ENCODE measurements at regions not wholly inside any gene's neighbourhood (a gene's known extent, or its start where the extent isn't known, plus 50 kb on each side); places are given as distances from the start of the nearest gene placed in this dataset.

GRCh38 chr13:24073657-24074056, 86.9 kb upstream of the SPATA13 start:
- Histone ChIP-seq H3K9ac (ENCODE audit: low read depth in 1 of 3, low read length in 3 of 3) (no peak overlapping the region), H3K4me3 (ENCODE audit: low read length in 3 of 3) (no peak overlapping the region)

GRCh38 chr13:24074678-24075077, 85.8 kb upstream of the SPATA13 start:
- H3K9me3 ChIP-seq (ENCODE audit: control insufficient read depth in 3 of 3, low read length in 3 of 3), result no peaks in the 10 kb centered on the region
- H3K4me1 ChIP-seq (ENCODE audit: control insufficient read depth in 3 of 3, insufficient read depth in 3 of 3, low read length in 3 of 3), result peaks cover 0 to 9% (median 2%) of the 10 kb centered on the region in 3 donors
- H3K27ac ChIP-seq (ENCODE audit: low read depth, low read length), result no peak overlapping the region
- no peaks in the 10 kb centered on the region for H3K27me3 ChIP-seq (ENCODE audit: control insufficient read depth in 3 of 3, insufficient read depth in 3 of 3, low read length in 3 of 3)
- H3K4me3 ChIP-seq (ENCODE audit: low read length in 3 of 3), result no peak overlapping the region
- no peak overlapping the region for H3K9ac ChIP-seq (ENCODE audit: low read depth in 1 of 3, low read length in 3 of 3)
- no peaks in the 10 kb centered on the region for H3K36me3 ChIP-seq (ENCODE audit: control insufficient read depth in 3 of 3, insufficient read depth in 3 of 3, low read length in 3 of 3)

More at GRCh38 chr13:24073657-24074056, 86.9 kb upstream of the SPATA13 start:
- Histone ChIP-seq H3K27ac (ENCODE audit: low read depth, low read length) (no peak overlapping the region), H3K9me3 (ENCODE audit: control insufficient read depth in 3 of 3, low read length in 3 of 3) (no peaks in the 10 kb centered on the region), H3K27me3 (ENCODE audit: control insufficient read depth in 3 of 3, insufficient read depth in 3 of 3, low read length in 3 of 3) (no peaks in the 10 kb centered on the region), H3K36me3 (ENCODE audit: control insufficient read depth in 3 of 3, insufficient read depth in 3 of 3, low read length in 3 of 3) (no peaks in the 10 kb centered on the region), H3K4me1 (ENCODE audit: control insufficient read depth in 3 of 3, insufficient read depth in 3 of 3, low read length in 3 of 3) (peaks cover 0 to 9% (median 2%) of the 10 kb centered on the region in 3 donors)

- Histone ChIP-seq H3K36me3 (ENCODE audit: control insufficient read depth in 3 of 3, insufficient read depth in 3 of 3, low read length in 3 of 3) (no peaks in the 10 kb centered on the region), H3K9me3 (ENCODE audit: control insufficient read depth in 3 of 3, low read length in 3 of 3) (no peaks in the 10 kb centered on the region), H3K4me3 (ENCODE audit: low read length in 3 of 3) (no peak overlapping the region), H3K9ac (ENCODE audit: low read depth in 1 of 3, low read length in 3 of 3) (no peak overlapping the region), H3K4me1 (ENCODE audit: control insufficient read depth in 3 of 3, insufficient read depth in 3 of 3, low read length in 3 of 3) (peaks cover 0 to 9% (median 2%) of the 10 kb centered on the region in 3 donors), H3K27ac (ENCODE audit: low read depth, low read length) (no peak overlapping the region), H3K27me3 (ENCODE audit: control insufficient read depth in 3 of 3, insufficient read depth in 3 of 3, low read length in 3 of 3) (no peaks in the 10 kb centered on the region)
These were observed 85.2 kb upstream of the SPATA13 start for GRCh38 chr13:24075137-24075975.

- Histone ChIP-seq H3K27ac (ENCODE audit: low read depth, low read length) (no peak overlapping the region), H3K27me3 (ENCODE audit: control insufficient read depth in 3 of 3, insufficient read depth in 3 of 3, low read length in 3 of 3) (no peaks in the 10 kb centered on the region), H3K9ac (ENCODE audit: low read depth in 1 of 3, low read length in 3 of 3) (no peak overlapping the region), H3K36me3 (ENCODE audit: control insufficient read depth in 3 of 3, insufficient read depth in 3 of 3, low read length in 3 of 3) (no peaks in the 10 kb centered on the region), H3K9me3 (ENCODE audit: control insufficient read depth in 3 of 3, low read length in 3 of 3) (no peaks in the 10 kb centered on the region), H3K4me1 (ENCODE audit: control insufficient read depth in 3 of 3, insufficient read depth in 3 of 3, low read length in 3 of 3) (peaks cover 0 to 9% (median 2%) of the 10 kb centered on the region in 3 donors), H3K4me3 (ENCODE audit: low read length in 3 of 3) (no peak overlapping the region)
These were observed 84.4 kb upstream of the SPATA13 start for GRCh38 chr13:24076109-24076508.

- Histone ChIP-seq H3K27me3 (ENCODE audit: control insufficient read depth in 3 of 3, insufficient read depth in 3 of 3, low read length in 3 of 3) (no peaks in the 10 kb centered on the region), H3K9me3 (ENCODE audit: control insufficient read depth in 3 of 3, low read length in 3 of 3) (no peaks in the 10 kb centered on the region), H3K4me1 (ENCODE audit: control insufficient read depth in 3 of 3, insufficient read depth in 3 of 3, low read length in 3 of 3) (peaks cover 0 to 7% (median 2%) of the 10 kb centered on the region in 3 donors), H3K27ac (ENCODE audit: low read depth, low read length) (no peak overlapping the region), H3K36me3 (ENCODE audit: control insufficient read depth in 3 of 3, insufficient read depth in 3 of 3, low read length in 3 of 3) (no peaks in the 10 kb centered on the region), H3K9ac (ENCODE audit: low read depth in 1 of 3, low read length in 3 of 3) (no peak overlapping the region), H3K4me3 (ENCODE audit: low read length in 3 of 3) (no peak overlapping the region)
These were observed 83.9 kb upstream of the SPATA13 start for GRCh38 chr13:24076636-24077035.

- no peak overlapping the region for H3K4me3 ChIP-seq (ENCODE audit: low read length in 3 of 3)
- H3K36me3 ChIP-seq (ENCODE audit: control insufficient read depth in 3 of 3, insufficient read depth in 3 of 3, low read length in 3 of 3), result no peaks in the 10 kb centered on the region
- H3K27ac ChIP-seq (ENCODE audit: low read depth, low read length), result no peak overlapping the region
- H3K9me3 ChIP-seq (ENCODE audit: control insufficient read depth in 3 of 3, low read length in 3 of 3), result no peaks in the 10 kb centered on the region
- peaks cover 0 to 7% (median 2%) of the 10 kb centered on the region in 3 donors for H3K4me1 ChIP-seq (ENCODE audit: control insufficient read depth in 3 of 3, insufficient read depth in 3 of 3, low read length in 3 of 3)
- H3K9ac ChIP-seq (ENCODE audit: low read depth in 1 of 3, low read length in 3 of 3), result no peak overlapping the region
- peaks cover 0 to 2% (median 0%) of the 10 kb centered on the region in 3 donors for H3K27me3 ChIP-seq (ENCODE audit: control insufficient read depth in 3 of 3, insufficient read depth in 3 of 3, low read length in 3 of 3)
These were observed 80.4 kb upstream of the SPATA13 start for GRCh38 chr13:24080134-24080533.

GRCh38 chr13:24081387-24081786, 79.1 kb upstream of the SPATA13 start:
- Histone ChIP-seq H3K9me3 (ENCODE audit: control insufficient read depth in 3 of 3, low read length in 3 of 3) (no peaks in the 10 kb centered on the region), H3K27me3 (ENCODE audit: control insufficient read depth in 3 of 3, insufficient read depth in 3 of 3, low read length in 3 of 3) (peaks cover 5 to 8% (median 7%) of the 10 kb centered on the region in 3 donors), H3K36me3 (ENCODE audit: control insufficient read depth in 3 of 3, insufficient read depth in 3 of 3, low read length in 3 of 3) (no peaks in the 10 kb centered on the region), H3K4me1 (ENCODE audit: control insufficient read depth in 3 of 3, insufficient read depth in 3 of 3, low read length in 3 of 3) (peaks cover 0 to under 1% (median 0%) of the 10 kb centered on the region in 3 donors), H3K9ac (ENCODE audit: low read depth in 1 of 3, low read length in 3 of 3) (no peak overlapping the region), H3K27ac (ENCODE audit: low read depth, low read length) (no peak overlapping the region), H3K4me3 (ENCODE audit: low read length in 3 of 3) (no peak overlapping the region)

- Histone ChIP-seq H3K36me3 (ENCODE audit: control insufficient read depth in 3 of 3, insufficient read depth in 3 of 3, low read length in 3 of 3) (no peaks in the 10 kb centered on the region), H3K4me1 (ENCODE audit: control insufficient read depth in 3 of 3, insufficient read depth in 3 of 3, low read length in 3 of 3) (no peaks in the 10 kb centered on the region), H3K27ac (ENCODE audit: low read depth, low read length) (no peak overlapping the region), H3K9me3 (ENCODE audit: control insufficient read depth in 3 of 3, low read length in 3 of 3) (no peaks in the 10 kb centered on the region), H3K4me3 (ENCODE audit: low read length in 3 of 3) (no peak overlapping the region), H3K9ac (ENCODE audit: low read depth in 1 of 3, low read length in 3 of 3) (no peak overlapping the region), H3K27me3 (ENCODE audit: control insufficient read depth in 3 of 3, insufficient read depth in 3 of 3, low read length in 3 of 3) (peaks cover 7 to 13% (median 9%) of the 10 kb centered on the region in 3 donors)
These were observed 77.4 kb upstream of the SPATA13 start for GRCh38 chr13:24083141-24083540.

- Histone ChIP-seq H3K36me3 (ENCODE audit: control insufficient read depth in 3 of 3, insufficient read depth in 3 of 3, low read length in 3 of 3) (no peaks in the 10 kb centered on the region), H3K9me3 (ENCODE audit: control insufficient read depth in 3 of 3, low read length in 3 of 3) (no peaks in the 10 kb centered on the region), H3K4me1 (ENCODE audit: control insufficient read depth in 3 of 3, insufficient read depth in 3 of 3, low read length in 3 of 3) (no peaks in the 10 kb centered on the region), H3K4me3 (ENCODE audit: low read length in 3 of 3) (no peak overlapping the region), H3K27me3 (ENCODE audit: control insufficient read depth in 3 of 3, insufficient read depth in 3 of 3, low read length in 3 of 3) (peaks cover 7 to 13% (median 9%) of the 10 kb centered on the region in 3 donors), H3K9ac (ENCODE audit: low read depth in 1 of 3, low read length in 3 of 3) (no peak overlapping the region), H3K27ac (ENCODE audit: low read depth, low read length) (no peak overlapping the region)
These were observed 76.6 kb upstream of the SPATA13 start for GRCh38 chr13:24083722-24084421.

GRCh38 chr13:24085662-24086061, 74.9 kb upstream of the SPATA13 start:
- no peaks in the 10 kb centered on the region for H3K9me3 ChIP-seq (ENCODE audit: control insufficient read depth in 3 of 3, low read length in 3 of 3)
- no peaks in the 10 kb centered on the region for H3K36me3 ChIP-seq (ENCODE audit: control insufficient read depth in 3 of 3, insufficient read depth in 3 of 3, low read length in 3 of 3)
- no peak overlapping the region for H3K4me3 ChIP-seq (ENCODE audit: low read length in 3 of 3)
- H3K9ac ChIP-seq (ENCODE audit: low read depth in 1 of 3, low read length in 3 of 3), result no peak overlapping the region
- H3K4me1 ChIP-seq (ENCODE audit: control insufficient read depth in 3 of 3, insufficient read depth in 3 of 3, low read length in 3 of 3), result no peaks in the 10 kb centered on the region
- H3K27ac ChIP-seq (ENCODE audit: low read depth, low read length), result no peak overlapping the region
- H3K27me3 ChIP-seq (ENCODE audit: control insufficient read depth in 3 of 3, insufficient read depth in 3 of 3, low read length in 3 of 3), result peaks cover 7 to 13% (median 9%) of the 10 kb centered on the region in 3 donors

All from skeletal muscle tissue (tissue), 3 donors.